ENCODE measurements at regions not wholly inside any gene's neighbourhood (a gene's known extent, or its start where the extent isn't known, plus 50 kb on each side); places are given as distances from the start of the nearest gene placed in this dataset.

DNA sequence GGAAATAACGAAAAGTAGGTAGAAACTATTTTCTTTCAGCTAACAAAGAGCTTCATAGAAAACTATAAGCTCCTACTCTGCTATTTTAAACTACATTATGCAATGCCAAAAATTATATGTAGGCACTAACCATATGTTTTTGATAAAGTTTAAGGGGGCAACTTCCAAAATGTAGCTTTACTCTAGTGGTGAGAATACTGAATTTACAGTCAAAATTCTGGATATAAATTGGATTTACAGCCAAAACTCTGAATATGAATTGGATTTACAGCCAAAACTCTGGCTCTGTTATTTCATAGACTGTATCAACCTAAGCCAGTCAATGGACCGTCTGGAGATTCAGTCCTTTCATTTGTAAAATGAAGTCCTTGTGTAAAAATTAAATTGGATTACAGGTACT, 86.8 kb upstream of the ANK3 start:
- TF ChIP-seq, protein P1, sequence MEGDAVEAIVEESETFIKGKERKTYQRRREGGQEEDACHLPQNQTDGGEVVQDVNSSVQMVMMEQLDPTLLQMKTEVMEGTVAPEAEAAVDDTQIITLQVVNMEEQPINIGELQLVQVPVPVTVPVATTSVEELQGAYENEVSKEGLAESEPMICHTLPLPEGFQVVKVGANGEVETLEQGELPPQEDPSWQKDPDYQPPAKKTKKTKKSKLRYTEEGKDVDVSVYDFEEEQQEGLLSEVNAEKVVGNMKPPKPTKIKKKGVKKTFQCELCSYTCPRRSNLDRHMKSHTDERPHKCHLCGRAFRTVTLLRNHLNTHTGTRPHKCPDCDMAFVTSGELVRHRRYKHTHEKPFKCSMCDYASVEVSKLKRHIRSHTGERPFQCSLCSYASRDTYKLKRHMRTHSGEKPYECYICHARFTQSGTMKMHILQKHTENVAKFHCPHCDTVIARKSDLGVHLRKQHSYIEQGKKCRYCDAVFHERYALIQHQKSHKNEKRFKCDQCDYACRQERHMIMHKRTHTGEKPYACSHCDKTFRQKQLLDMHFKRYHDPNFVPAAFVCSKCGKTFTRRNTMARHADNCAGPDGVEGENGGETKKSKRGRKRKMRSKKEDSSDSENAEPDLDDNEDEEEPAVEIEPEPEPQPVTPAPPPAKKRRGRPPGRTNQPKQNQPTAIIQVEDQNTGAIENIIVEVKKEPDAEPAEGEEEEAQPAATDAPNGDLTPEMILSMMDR (IDR thresholded peaks at IDR 0.05) = no peak
- TF ChIP-seq POLR2A (IDR thresholded peaks at IDR 0.05) = no peak

Data from heart left ventricle (tissue), 13 donors.